KMS-11 (cell line): ENCODE measurements at regions not wholly inside any gene's neighbourhood (a gene's known extent, or its start where the extent isn't known, plus 50 kb on each side); places are given as distances from the start of the nearest gene placed in this dataset.

Source experiments
- H2AFZ ChIP-seq: fragments of 200-600 bp; sonication (generic); 2 replicates; pipeline ENCODE4 v1.6.1; 2016; ENCODE audit warnings: antibody characterized with exemption, mixed run types, low read depth
- H3K27ac ChIP-seq: fragments of 200-600 bp; sonication (generic); 2 replicates; pipeline ENCODE4 v1.6.1; 2016; ENCODE audit warnings: mild to moderate bottlenecking, mixed run types
- H3K27me3 ChIP-seq: fragments of 200-600 bp; sonication (generic); 2 replicates; pipeline ENCODE4 v1.6.1; 2017; ENCODE audit warnings: mild to moderate bottlenecking, low read depth, mixed run types, moderate library complexity; ENCODE audit not compliant: insufficient read depth
- H3K36me3 ChIP-seq: fragments of 200-600 bp; sonication (generic); 2 replicates; pipeline ENCODE4 v1.6.1; 2017; ENCODE audit warnings: mild to moderate bottlenecking, mixed run types; ENCODE audit not compliant: insufficient read depth
- H3K4me1 ChIP-seq: fragments of 200-600 bp; sonication (generic); 2 replicates; pipeline ENCODE4 v1.6.1; 2016; ENCODE audit warnings: mild to moderate bottlenecking, low read depth, mixed run types; ENCODE audit not compliant: poor library complexity, severe bottlenecking
- H3K4me2 ChIP-seq: fragments of 200-600 bp; sonication (generic); 2 replicates; pipeline ENCODE4 v1.7.0; 2016; ENCODE audit warnings: mild to moderate bottlenecking, mixed run types
- H3K4me3 ChIP-seq: fragments of 200-600 bp; sonication (generic); IDR thresholded peaks from 2 replicates; pipeline ENCODE4 v1.6.1; 2017; ENCODE audit warnings: low read depth, low read length, mixed read lengths; ENCODE audit not compliant: insufficient read depth
- H3K79me2 ChIP-seq: fragments of 200-600 bp; sonication (generic); 2 replicates; pipeline ENCODE4 v1.6.1; 2016; ENCODE audit warnings: low read depth, mixed run types; ENCODE audit not compliant: insufficient read depth
- H3K9ac ChIP-seq: fragments of 200-600 bp; sonication (generic); 2 replicates; pipeline ENCODE4 v1.6.1; 2016; ENCODE audit warnings: mild to moderate bottlenecking, mixed run types
- H4K20me1 ChIP-seq: fragments of 200-600 bp; sonication (generic); 2 replicates; pipeline ENCODE4 v1.6.1; 2016; ENCODE audit warnings: mild to moderate bottlenecking, mixed run types; ENCODE audit not compliant: insufficient read depth
- TF ChIP-seq, protein P1 (sequence below): fragments of 200-600 bp; sonication (generic); conservative IDR thresholded peaks from 2 replicates; pipeline ENCODE4 v1.6.1; 2017; ENCODE audit warnings: low read depth, mild to moderate bottlenecking, antibody characterized with exemption, low read length, moderate library complexity, mixed read lengths

- Histone ChIP-seq H4K20me1 (no peaks in the 10 kb centered on the region), H3K27ac (no peak overlapping the region), H3K36me3 (no peaks in the 10 kb centered on the region), H3K4me2 (no peak overlapping the region), H3K79me2 (no peaks in the 10 kb centered on the region), H3K4me3 (no peak overlapping the region), H3K27me3 (no peaks in the 10 kb centered on the region), H2AFZ (no peak overlapping the region), H3K4me1 (peaks cover 3% of the 10 kb centered on the region), H3K9ac (no peak overlapping the region)
- TF ChIP-seq, protein P1, sequence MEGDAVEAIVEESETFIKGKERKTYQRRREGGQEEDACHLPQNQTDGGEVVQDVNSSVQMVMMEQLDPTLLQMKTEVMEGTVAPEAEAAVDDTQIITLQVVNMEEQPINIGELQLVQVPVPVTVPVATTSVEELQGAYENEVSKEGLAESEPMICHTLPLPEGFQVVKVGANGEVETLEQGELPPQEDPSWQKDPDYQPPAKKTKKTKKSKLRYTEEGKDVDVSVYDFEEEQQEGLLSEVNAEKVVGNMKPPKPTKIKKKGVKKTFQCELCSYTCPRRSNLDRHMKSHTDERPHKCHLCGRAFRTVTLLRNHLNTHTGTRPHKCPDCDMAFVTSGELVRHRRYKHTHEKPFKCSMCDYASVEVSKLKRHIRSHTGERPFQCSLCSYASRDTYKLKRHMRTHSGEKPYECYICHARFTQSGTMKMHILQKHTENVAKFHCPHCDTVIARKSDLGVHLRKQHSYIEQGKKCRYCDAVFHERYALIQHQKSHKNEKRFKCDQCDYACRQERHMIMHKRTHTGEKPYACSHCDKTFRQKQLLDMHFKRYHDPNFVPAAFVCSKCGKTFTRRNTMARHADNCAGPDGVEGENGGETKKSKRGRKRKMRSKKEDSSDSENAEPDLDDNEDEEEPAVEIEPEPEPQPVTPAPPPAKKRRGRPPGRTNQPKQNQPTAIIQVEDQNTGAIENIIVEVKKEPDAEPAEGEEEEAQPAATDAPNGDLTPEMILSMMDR = no peak
Measured at GRCh38 chr3:178291574-178292370, 244.5 kb upstream of the KCNMB2 start.

- H4K20me1 ChIP-seq = no peaks in the 10 kb centered on the region
- no peak overlapping the region for H2AFZ ChIP-seq
- no peaks in the 10 kb centered on the region for H3K36me3 ChIP-seq
- H3K4me1 ChIP-seq = no peaks in the 10 kb centered on the region
- no peak overlapping the region for H3K4me2 ChIP-seq
- H3K27ac ChIP-seq = no peak overlapping the region
- H3K27me3 ChIP-seq = no peaks in the 10 kb centered on the region
- no peak overlapping the region for H3K4me3 ChIP-seq
- H3K9ac ChIP-seq = no peak overlapping the region
- H3K79me2 ChIP-seq = no peaks in the 10 kb centered on the region
- TF ChIP-seq, protein P1 = no peak
Measured at GRCh38 chr3:178295292-178295912, 240.8 kb upstream of the KCNMB2 start.

DNA sequence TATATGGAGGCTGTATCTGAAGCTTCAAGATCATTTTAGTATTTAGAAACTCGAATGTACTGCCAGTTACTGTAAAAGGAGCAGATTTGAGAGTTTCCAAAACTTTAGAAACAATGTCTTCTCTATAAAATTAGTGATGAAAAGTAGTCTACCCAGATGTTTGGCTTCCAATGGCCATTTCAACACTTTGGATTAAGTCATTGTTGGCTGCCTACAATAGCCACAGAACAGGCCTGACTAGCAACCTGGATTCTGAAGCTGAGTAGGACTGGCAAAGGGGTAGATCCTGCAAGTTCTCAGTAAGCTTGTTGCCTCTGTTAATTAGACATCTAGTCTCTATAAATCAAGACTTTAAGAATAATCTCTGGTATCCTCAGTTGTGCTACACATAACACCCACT lies 239.0 kb upstream of the KCNMB2 start:
- Histone ChIP-seq H3K9ac (no peak overlapping the region), H3K4me3 (no peak overlapping the region), H3K27ac (no peak overlapping the region), H3K4me1 (no peaks in the 10 kb centered on the region), H3K4me2 (no peak overlapping the region), H2AFZ (no peak overlapping the region), H4K20me1 (no peaks in the 10 kb centered on the region), H3K79me2 (no peaks in the 10 kb centered on the region), H3K36me3 (no peaks in the 10 kb centered on the region), H3K27me3 (no peaks in the 10 kb centered on the region)
- TF ChIP-seq, protein P1 = no peak

DNA sequence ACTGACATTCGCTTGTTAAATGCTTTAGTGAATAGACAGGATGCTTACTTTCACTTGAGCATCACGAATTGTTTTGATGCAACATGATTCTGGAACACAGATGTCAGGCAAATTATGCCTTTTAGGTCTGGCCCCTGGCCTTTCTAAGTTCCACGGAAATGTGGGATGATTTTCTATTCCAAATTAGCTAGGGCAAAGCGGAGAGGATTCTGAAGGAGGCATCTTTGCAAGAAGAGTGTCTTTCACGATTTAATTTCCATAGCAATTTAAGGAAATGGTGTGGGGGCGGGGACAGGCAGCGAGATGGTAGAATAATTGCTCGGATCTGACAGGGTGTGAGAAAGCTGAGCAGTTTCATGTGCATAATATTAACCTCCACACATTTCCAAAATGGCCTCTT lies 238.5 kb upstream of the KCNMB2 start:
- Histone ChIP-seq H3K36me3 (no peaks in the 10 kb centered on the region), H3K4me3 (no peak overlapping the region), H3K27me3 (no peaks in the 10 kb centered on the region), H3K4me2 (no peak overlapping the region), H3K27ac (no peak overlapping the region), H4K20me1 (no peaks in the 10 kb centered on the region), H2AFZ (no peak overlapping the region), H3K79me2 (no peaks in the 10 kb centered on the region), H3K4me1 (no peaks in the 10 kb centered on the region), H3K9ac (no peak overlapping the region)
- TF ChIP-seq, protein P1 = no peak
